Activated B cell treated with CpG ODN at 0.5 μM for 24 hours (primary cell): ENCODE measurements at regions not wholly inside any gene's neighbourhood (a gene's known extent, or its start where the extent isn't known, plus 50 kb on each side); places are given as distances from the start of the nearest gene placed in this dataset.

Source experiments
- ATAC-seq: fragments of 200-7000 bp; cut with Tn5 transposase; one replicate; pipeline ENCODE4 v1.10.0; 2021; ENCODE audit warnings: low read depth, mild to moderate bottlenecking, moderate library complexity
- CTCF ChIA-PET: fragments of 350-600 bp; sonication (Branson Sonifier 250); formaldehyde crosslinking; loops from one replicate; lab custom pipeline; 2021; ENCODE audit warnings: antibody characterized with exemption; lab: Charles Lee
- POLR2A ChIA-PET: fragments of 350-600 bp; sonication (Branson Sonifier 250); formaldehyde crosslinking; loops from one replicate; lab custom pipeline; 2021; ENCODE audit warnings: antibody characterized with exemption; lab: Charles Lee
- DNase-seq: peaks from one replicate; pipeline ENCODE4 v3.0.0; 2022
- H3K27ac Mint-ChIP-seq: one replicate; pipeline ENCODE4 v1.8.0; 2020; ENCODE audit warnings: mixed read lengths
- H3K27me3 Mint-ChIP-seq: one replicate; pipeline ENCODE4 v1.8.0; 2021; ENCODE audit warnings: mixed read lengths
- H3K36me3 Mint-ChIP-seq: one replicate; pipeline ENCODE4 v1.8.0; 2021; ENCODE audit warnings: low read depth, mixed read lengths
- H3K4me1 Mint-ChIP-seq: one replicate; pipeline ENCODE4 v1.8.0; 2021; ENCODE audit warnings: mixed read lengths
- H3K4me3 Mint-ChIP-seq: one replicate; pipeline ENCODE4 v1.8.0; 2020; ENCODE audit warnings: mild to moderate bottlenecking, mixed read lengths
- H3K9me3 Mint-ChIP-seq: one replicate; pipeline ENCODE4 v1.8.0; 2020; ENCODE audit warnings: mixed read lengths
- CTCF ChIP-seq: fragments of 200-600 bp; IDR thresholded peaks from one replicate; pipeline ENCODE4 v1.8.0; 2022; ENCODE audit warnings: antibody characterized with exemption, mild to moderate bottlenecking
- intact Hi-C: fragments of 100-400 bp; cut with micrococcal nuclease; formaldehyde crosslinking; loops from one replicate; pipeline ENCODE4 v1.15.1; 2024

- ChIA-PET CTCF (no interaction called here), POLR2A (no interaction called here)
- ATAC-seq, result no peak
- Mint-ChIP-seq H3K4me3 (no peak overlapping the region), H3K36me3 (no peaks in the 10 kb centered on the region), H3K9me3 (no peaks in the 10 kb centered on the region), H3K4me1 (no peaks in the 10 kb centered on the region), H3K27me3 (no peaks in the 10 kb centered on the region), H3K27ac (no peak overlapping the region)
- no peak for TF ChIP-seq CTCF
- DNase-seq, result no peak
- intact Hi-C loops, result no loop called here
Measured at GRCh38 chr6:126949786-126950185, 168.7 kb upstream of the RSPO3 start.

GRCh38 chr6:126955621-126956020 is 162.8 kb upstream of the RSPO3 start:
- ATAC-seq (no peak), DNase-seq (no peak)
- ChIA-PET CTCF (no interaction called here), POLR2A (no interaction called here)
- Mint-ChIP-seq H3K4me1 (no peaks in the 10 kb centered on the region), H3K9me3 (no peaks in the 10 kb centered on the region), H3K27me3 (no peaks in the 10 kb centered on the region), H3K4me3 (no peak overlapping the region), H3K27ac (no peak overlapping the region), H3K36me3 (no peaks in the 10 kb centered on the region)
- intact Hi-C loops, result no loop called here
- TF ChIP-seq CTCF, result no peak

- intact Hi-C loops, result no loop called here
- Mint-ChIP-seq H3K4me1 (no peaks in the 10 kb centered on the region), H3K9me3 (no peaks in the 10 kb centered on the region), H3K4me3 (no peak overlapping the region), H3K27ac (no peak overlapping the region), H3K27me3 (no peaks in the 10 kb centered on the region), H3K36me3 (no peaks in the 10 kb centered on the region)
- DNase-seq (no peak), ATAC-seq (no peak)
- TF ChIP-seq CTCF, result no peak
- ChIA-PET POLR2A (no interaction called here), CTCF (no interaction called here)
Measured at GRCh38 chr6:126957721-126958120, 160.8 kb upstream of the RSPO3 start.

GRCh38 chr6:126959765-126960164 is 158.7 kb upstream of the RSPO3 start:
- intact Hi-C loops, result no loop called here
- no peaks in the 10 kb centered on the region for H3K27me3 Mint-ChIP-seq
- H3K4me3 Mint-ChIP-seq, result no peak overlapping the region
- no peak for TF ChIP-seq CTCF
- H3K27ac Mint-ChIP-seq, result no peak overlapping the region
- CTCF ChIA-PET, result no interaction called here
- ATAC-seq (no peak), DNase-seq (no peak)
- POLR2A ChIA-PET, result no interaction called here
- no peaks in the 10 kb centered on the region for H3K36me3 Mint-ChIP-seq
- no peaks in the 10 kb centered on the region for H3K9me3 Mint-ChIP-seq
- H3K4me1 Mint-ChIP-seq, result no peaks in the 10 kb centered on the region

- intact Hi-C loops, result no loop called here
Measured at GRCh38 chr6:126963077-126963809, 155.2 kb upstream of the RSPO3 start.

More at GRCh38 chr6:126963077-126963809, 155.2 kb upstream of the RSPO3 start:
- H3K36me3 Mint-ChIP-seq, result no peaks in the 10 kb centered on the region
- no peaks in the 10 kb centered on the region for H3K4me1 Mint-ChIP-seq
- TF ChIP-seq CTCF, result no peak
- ATAC-seq (no peak), DNase-seq (no peak)
- no peaks in the 10 kb centered on the region for H3K9me3 Mint-ChIP-seq
- H3K27ac Mint-ChIP-seq, result no peak overlapping the region
- ChIA-PET CTCF (no interaction called here), POLR2A (no interaction called here)
- H3K4me3 Mint-ChIP-seq, result no peak overlapping the region
- H3K27me3 Mint-ChIP-seq, result no peaks in the 10 kb centered on the region
